Activated T-cell treated with anti-CD3 and anti-CD28 coated beads, Interleukin-2, amount 50 U/mL, for 4 hours (primary cell): ENCODE measurements at regions not wholly inside any gene's neighbourhood (a gene's known extent, or its start where the extent isn't known, plus 50 kb on each side); places are given as distances from the start of the nearest gene placed in this dataset.
A peak's percentile ranks its signal among the peaks of the same experiment; 100 is the strongest.
"Not testable (repeated sequence)": the region's sequence is repeated elsewhere in the genome, so short reads cannot be mapped to it uniquely, and the experiment has no call there.

ENCODE experiments used
- ATAC-seq, 2 donors: fragments of 200-7000 bp; cut with Tn5 transposase; one replicate each; pipeline ENCODE4 v1.10.0; 2021
- DNase-seq: peaks from one replicate; pipeline ENCODE4 v3.0.0-alpha.2; 2020
- H3K27me3 Mint-ChIP-seq: one replicate; pipeline ENCODE4 v1.8.0; 2021; ENCODE audit warnings: low read depth, mixed read lengths
- H3K36me3 Mint-ChIP-seq: one replicate; pipeline ENCODE4 v1.8.0; 2022; ENCODE audit warnings: mixed read lengths; ENCODE audit not compliant: insufficient read depth
- H3K4me1 Mint-ChIP-seq: one replicate; pipeline ENCODE4 v1.8.0; 2021; ENCODE audit warnings: low read depth, mixed read lengths
- H3K4me3 Mint-ChIP-seq: one replicate; pipeline ENCODE4 v1.8.0; 2021; ENCODE audit warnings: mild to moderate bottlenecking, moderate library complexity, mixed read lengths
- H3K9me3 Mint-ChIP-seq: one replicate; pipeline ENCODE4 v1.8.0; 2021; ENCODE audit warnings: mixed read lengths

DNA sequence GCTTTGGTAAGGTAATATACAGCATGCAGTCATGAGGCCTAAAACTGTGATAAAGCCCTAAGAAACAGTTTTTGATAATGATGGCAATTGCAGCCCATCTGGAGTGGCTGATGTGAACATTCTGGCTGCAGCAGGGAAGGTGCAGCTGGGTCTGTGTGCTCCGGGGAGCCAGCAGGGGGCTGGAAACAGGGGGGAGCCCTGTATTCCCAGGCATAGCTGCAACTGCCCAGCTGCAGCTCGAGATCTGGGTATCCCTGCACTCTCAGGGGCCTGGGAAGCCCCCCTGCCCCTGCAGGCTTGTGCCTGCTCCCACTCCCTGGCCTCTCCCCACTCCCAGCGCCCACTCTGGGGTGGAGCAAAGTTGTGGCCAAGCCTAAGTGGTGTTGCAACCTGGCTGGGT is 95.6 kb downstream of the RRAGB start:
- Mint-ChIP-seq H3K36me3 (no peaks in the 10 kb centered on the region), H3K4me3 (no peak overlapping the region), H3K27me3 (no peaks in the 10 kb centered on the region), H3K9me3 (no peaks in the 10 kb centered on the region), H3K4me1 (no peaks in the 10 kb centered on the region)
- ATAC-seq (no peak), DNase-seq (no peak)

DNA sequence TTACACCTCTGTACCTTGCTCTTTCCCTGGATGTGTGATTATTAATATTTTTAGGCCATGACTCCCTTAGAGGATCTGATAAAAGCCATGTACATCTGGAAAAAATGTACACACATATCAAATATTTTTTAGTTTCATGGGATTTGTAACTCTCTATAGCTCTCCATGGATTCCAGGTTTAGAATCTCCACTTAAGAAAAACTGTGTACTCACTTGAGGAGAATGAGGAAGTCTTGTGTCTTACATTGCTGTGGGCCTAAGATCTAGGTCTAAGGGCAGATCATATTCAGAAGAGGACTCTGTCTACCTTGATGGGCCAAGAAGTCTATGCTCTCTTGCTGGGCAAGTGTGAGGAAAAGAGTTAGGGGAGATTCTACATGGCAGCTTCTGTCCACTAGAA is 98.0 kb downstream of the RRAGB start:
- H3K4me1 Mint-ChIP-seq = no peaks in the 10 kb centered on the region
- H3K27me3 Mint-ChIP-seq = no peaks in the 10 kb centered on the region
- no peaks in the 10 kb centered on the region for H3K9me3 Mint-ChIP-seq

DNA sequence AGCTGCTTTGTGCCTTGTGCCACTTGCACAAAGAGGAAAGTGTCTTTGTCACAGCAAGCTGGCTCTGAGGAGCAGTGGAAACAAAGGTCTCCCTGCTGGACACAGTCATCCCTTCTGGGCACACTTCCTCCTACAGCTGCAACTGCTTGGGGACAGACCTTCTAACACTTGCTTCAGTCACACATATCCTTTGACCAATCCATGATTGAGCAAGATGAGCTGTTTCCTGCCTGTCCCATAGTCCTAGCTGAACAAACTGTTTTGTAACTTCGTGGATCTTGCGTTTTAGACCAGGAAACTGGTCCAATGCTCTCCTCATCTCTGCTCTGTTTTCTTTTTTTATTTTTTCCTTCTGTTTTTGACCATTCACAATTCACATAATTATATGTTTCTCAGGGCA is 98.5 kb downstream of the RRAGB start:
- H3K4me3 Mint-ChIP-seq = no peak overlapping the region
- ATAC-seq = no peak

More for the DNA sequence above, 98.0 kb downstream of the RRAGB start:
- Mint-ChIP-seq H3K4me3 (no peak overlapping the region), H3K36me3 (no peaks in the 10 kb centered on the region)
- no peak for ATAC-seq
- DNase-seq = no peak

GRCh38 chrX:55818673-55819375 is 101.3 kb downstream of the RRAGB start:
- ATAC-seq = no peak
- H3K4me3 Mint-ChIP-seq = no peak overlapping the region
- H3K27me3 Mint-ChIP-seq = no peaks in the 10 kb centered on the region
- peaks cover 6% of the 10 kb centered on the region for H3K9me3 Mint-ChIP-seq
- H3K36me3 Mint-ChIP-seq = no peaks in the 10 kb centered on the region
- no peak for DNase-seq
- no peaks in the 10 kb centered on the region for H3K4me1 Mint-ChIP-seq

More for the DNA sequence above, 98.5 kb downstream of the RRAGB start:
- H3K36me3 Mint-ChIP-seq = no peaks in the 10 kb centered on the region
- no peaks in the 10 kb centered on the region for H3K27me3 Mint-ChIP-seq
- H3K4me1 Mint-ChIP-seq = no peaks in the 10 kb centered on the region
- no peak for DNase-seq
- no peaks in the 10 kb centered on the region for H3K9me3 Mint-ChIP-seq

GRCh38 chrX:55839485-55839884 is 121.9 kb downstream of the RRAGB start:
- H3K4me1 Mint-ChIP-seq = no peaks in the 10 kb centered on the region
- no peak overlapping the region for H3K4me3 Mint-ChIP-seq
- no peaks in the 10 kb centered on the region for H3K9me3 Mint-ChIP-seq
- H3K27me3 Mint-ChIP-seq = peaks cover 1% of the 10 kb centered on the region
- no peak for ATAC-seq
- no peaks in the 10 kb centered on the region for H3K36me3 Mint-ChIP-seq
- DNase-seq = no peak

DNA sequence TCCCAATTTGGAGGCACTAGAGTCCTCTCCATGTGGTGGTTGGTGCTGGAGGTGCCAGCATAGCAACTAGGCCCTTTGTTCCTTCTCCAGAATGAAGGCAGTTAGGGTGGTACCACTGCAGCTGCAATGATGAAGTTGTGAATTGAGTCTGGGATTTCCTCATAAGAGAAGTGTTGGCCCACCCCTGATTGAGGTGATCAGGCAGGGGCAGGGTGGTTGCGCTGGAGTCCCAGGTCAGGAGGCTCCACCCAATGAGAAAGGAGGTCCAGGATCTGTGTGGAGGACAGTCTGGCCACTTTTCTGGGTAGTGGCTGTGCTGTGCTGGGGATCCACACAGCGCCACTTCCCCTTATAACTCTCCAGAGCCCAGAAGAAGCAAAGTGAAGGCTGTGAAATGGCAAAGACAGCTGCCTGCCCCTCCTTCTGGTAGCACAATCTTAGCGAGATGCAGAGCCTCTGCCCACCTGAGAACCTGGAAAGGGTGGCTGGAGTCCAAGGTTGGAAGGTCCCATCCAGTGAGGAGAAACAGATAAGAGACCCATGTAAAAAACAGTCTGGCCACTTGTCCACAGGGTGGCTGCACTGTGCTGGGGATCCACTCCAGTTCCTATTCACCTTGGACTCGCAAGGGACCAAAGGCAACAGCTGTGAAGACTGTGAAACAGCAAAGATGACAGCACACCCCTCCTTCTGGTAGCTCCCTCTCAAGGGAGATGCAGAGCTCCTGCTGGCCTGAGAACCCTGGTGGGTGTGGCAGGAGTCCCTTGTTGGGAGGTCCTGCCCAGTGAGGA is 124.6 kb downstream of the RRAGB start:
- Mint-ChIP-seq H3K27me3 (peaks cover 1% of the 10 kb centered on the region), H3K9me3 (no peaks in the 10 kb centered on the region), H3K4me3 (no peak overlapping the region), H3K36me3 (no peaks in the 10 kb centered on the region), H3K4me1 (no peaks in the 10 kb centered on the region)
- DNase-seq (no peak), ATAC-seq (no peak)

DNA sequence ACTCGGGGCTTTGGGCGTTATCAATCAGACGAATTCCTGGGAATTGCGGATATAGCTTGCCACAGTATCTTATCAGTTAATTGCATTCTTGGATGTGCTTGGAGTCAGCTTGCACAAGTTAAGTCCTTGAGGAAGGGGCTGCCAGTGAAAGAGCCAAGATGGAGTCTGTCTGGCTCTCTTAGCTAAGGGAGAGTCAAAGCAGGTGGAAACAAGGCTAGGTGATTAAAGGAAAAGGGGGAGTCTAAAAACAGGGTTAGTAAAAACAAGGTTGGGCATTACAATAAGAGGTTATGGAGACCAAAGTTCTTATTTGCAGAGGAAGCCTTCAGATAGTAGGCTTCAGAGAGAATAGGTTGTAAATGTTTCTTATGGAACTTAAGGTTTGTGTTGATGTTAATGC is 149.2 kb downstream of the RRAGB start:
- not testable (repeated sequence) for H3K9me3 Mint-ChIP-seq, H3K4me3 Mint-ChIP-seq, H3K27me3 Mint-ChIP-seq, H3K36me3 Mint-ChIP-seq, DNase-seq, ATAC-seq
- H3K4me1 Mint-ChIP-seq = peaks cover 10% of the 10 kb centered on the region

DNA sequence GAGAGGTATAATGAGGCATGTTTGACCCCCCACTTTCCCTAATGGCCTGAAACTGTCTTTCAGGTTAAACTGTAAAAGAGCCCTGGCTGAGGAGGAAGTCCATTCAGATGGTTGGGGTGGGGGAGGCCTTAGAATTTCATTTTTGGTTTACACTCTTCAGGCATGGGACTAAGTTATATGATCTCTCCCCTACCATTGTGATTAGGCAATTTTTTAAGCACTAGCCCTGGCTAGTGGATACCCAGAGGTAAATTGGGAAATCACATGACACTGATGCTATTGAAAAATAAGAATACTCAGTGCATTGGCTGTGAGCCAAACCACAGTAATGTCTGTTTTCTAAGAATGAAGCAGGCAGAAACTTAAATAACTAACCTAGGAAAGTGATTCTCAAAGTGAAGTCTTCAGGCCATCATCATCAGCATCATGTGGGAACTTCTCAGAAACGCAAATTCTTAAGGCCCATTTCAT is 149.7 kb downstream of the RRAGB start:
- Mint-ChIP-seq H3K27me3 (no peaks in the 10 kb centered on the region), H3K36me3 (no peaks in the 10 kb centered on the region), H3K4me1 (peaks cover 10% of the 10 kb centered on the region), H3K4me3 (no peak overlapping the region), H3K9me3 (no peaks in the 10 kb centered on the region)
- ATAC-seq (no peak), DNase-seq (no peak)

DNA sequence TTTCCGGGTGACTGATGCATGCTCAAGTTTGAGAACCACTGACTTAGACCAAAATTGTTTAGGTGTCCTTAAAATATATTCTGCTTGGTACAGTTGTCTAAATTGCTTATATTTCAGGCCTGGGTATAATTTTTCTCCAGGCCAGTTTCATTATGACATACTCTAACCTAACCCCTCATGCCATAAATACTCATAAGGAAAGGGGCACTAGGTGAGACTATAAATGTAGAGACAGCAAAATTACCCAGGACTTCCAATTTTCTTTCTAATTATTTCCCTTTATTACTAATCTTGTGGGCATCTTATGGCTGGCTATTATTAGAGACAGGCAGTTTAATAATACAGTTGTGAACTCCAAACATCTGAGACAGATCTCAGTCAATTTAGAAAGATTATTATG is 150.2 kb downstream of the RRAGB start:
- no peak overlapping the region for H3K4me3 Mint-ChIP-seq
- no peaks in the 10 kb centered on the region for H3K27me3 Mint-ChIP-seq
- H3K4me1 Mint-ChIP-seq = peaks cover 10% of the 10 kb centered on the region
- DNase-seq (no peak), ATAC-seq (no peak)
- H3K36me3 Mint-ChIP-seq = no peaks in the 10 kb centered on the region
- no peaks in the 10 kb centered on the region for H3K9me3 Mint-ChIP-seq

DNA sequence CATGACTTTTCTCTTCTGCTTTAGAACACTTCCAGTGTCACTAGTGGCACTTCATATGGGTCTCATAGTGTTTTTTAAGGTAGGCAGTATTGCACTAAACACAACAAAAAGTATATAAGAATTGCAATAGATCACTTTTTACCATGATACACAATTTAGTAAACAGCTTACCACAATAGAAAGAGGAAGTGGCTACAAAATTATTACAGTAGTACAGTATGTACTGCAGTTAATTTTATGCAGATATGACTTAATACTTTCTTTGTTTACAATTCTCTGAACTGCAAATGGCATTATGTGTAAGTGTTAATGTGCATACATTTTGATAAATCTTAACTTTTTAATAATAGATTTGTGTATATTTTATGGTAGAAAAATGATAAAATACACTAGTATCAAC is 157.3 kb downstream of the RRAGB start:
- DNase-seq (no peak), ATAC-seq (no peak)
- Mint-ChIP-seq H3K36me3 (no peaks in the 10 kb centered on the region), H3K4me1 (no peaks in the 10 kb centered on the region), H3K9me3 (no peaks in the 10 kb centered on the region), H3K27me3 (no peaks in the 10 kb centered on the region), H3K4me3 (no peak overlapping the region)

GRCh38 chrX:55883541-55883940 is 166.0 kb downstream of the RRAGB start:
- H3K36me3 Mint-ChIP-seq, H3K9me3 Mint-ChIP-seq, H3K4me3 Mint-ChIP-seq, DNase-seq, ATAC-seq, H3K4me1 Mint-ChIP-seq, H3K27me3 Mint-ChIP-seq: not testable (repeated sequence)

- ATAC-seq (peak; percentile 72 to 74), DNase-seq (peak; percentile 10)
- H3K9me3 Mint-ChIP-seq = no peaks in the 10 kb centered on the region
- peaks cover 11% of the 10 kb centered on the region for H3K4me1 Mint-ChIP-seq
- peak overlapping the region; percentile 85 for H3K4me3 Mint-ChIP-seq
- no peaks in the 10 kb centered on the region for H3K36me3 Mint-ChIP-seq
- H3K27me3 Mint-ChIP-seq = no peaks in the 10 kb centered on the region
Measured at GRCh38 chrX:55907968-55908607, 190.5 kb downstream of the RRAGB start.

- Mint-ChIP-seq H3K36me3 (no peaks in the 10 kb centered on the region), H3K9me3 (no peaks in the 10 kb centered on the region)
Measured at GRCh38 chrX:55908661-55909212, 191.2 kb downstream of the RRAGB start.

DNA sequence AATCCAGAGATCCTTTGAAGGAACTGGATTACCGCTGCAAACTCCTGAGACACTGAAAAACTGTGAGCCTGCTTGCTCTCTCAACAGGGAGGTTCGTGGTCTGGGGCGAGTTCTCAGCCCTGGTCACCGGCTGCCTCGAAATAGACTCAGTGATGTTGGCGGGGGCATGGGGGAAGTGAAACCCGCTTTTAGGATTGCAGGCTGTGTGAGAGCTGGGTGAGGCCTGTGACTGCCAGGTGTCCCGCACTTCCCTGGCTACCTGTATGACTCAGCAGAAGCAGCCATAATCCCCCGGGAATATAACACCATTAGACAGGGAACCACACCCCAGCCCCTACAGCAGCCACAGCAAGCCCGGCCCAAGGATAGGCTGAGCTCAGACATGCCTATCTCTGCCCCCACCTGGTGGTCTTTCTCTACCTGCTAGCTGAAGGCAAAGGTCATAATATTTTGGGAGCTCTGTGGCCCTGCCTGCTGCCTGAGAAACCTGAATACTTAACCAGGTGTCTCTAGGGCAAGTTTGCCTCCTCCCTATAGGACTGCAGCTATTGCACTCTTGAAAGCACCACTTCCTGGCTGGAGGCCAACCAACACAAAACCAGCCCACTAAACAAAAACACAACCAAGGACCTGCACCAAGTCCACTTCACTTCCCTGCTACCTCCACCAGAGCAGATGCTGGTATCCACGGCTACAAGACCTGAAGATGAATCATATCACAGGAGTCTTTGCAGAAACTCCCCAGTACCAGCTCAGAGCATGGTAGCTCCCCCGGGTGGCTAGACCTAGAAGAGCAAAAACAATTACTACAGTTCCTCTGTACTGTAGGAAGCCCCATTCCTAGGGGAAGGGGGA is 202.0 kb downstream of the RRAGB start:
- no peak overlapping the region for H3K4me3 Mint-ChIP-seq
- no peak for ATAC-seq
- H3K4me1 Mint-ChIP-seq = no peaks in the 10 kb centered on the region
- no peaks in the 10 kb centered on the region for H3K27me3 Mint-ChIP-seq
- H3K9me3 Mint-ChIP-seq = peaks cover 21% of the 10 kb centered on the region
- DNase-seq = no peak
- H3K36me3 Mint-ChIP-seq = peaks cover 9% of the 10 kb centered on the region

More at GRCh38 chrX:55908661-55909212, 191.2 kb downstream of the RRAGB start:
- H3K4me1 Mint-ChIP-seq = peaks cover 11% of the 10 kb centered on the region
- ATAC-seq (peak; percentile 53 to 62), DNase-seq (no peak)
- peak overlapping the region; percentile 85 for H3K4me3 Mint-ChIP-seq
- no peaks in the 10 kb centered on the region for H3K27me3 Mint-ChIP-seq
